Fibroblast of the conjunctiva (primary cell): ENCODE measurements at regions not wholly inside any gene's neighbourhood (a gene's known extent, or its start where the extent isn't known, plus 50 kb on each side); places are given as distances from the start of the nearest gene placed in this dataset.

Experiments used
- DNase-seq: peaks from one replicate; pipeline ENCODE4 v3.0.0-alpha.2; 2010; ENCODE audit warnings: low read depth

- no peak for DNase-seq
Measured at GRCh38 chr12:127231371-127231770, 1035.6 kb upstream of the TMEM132C start.

DNA sequence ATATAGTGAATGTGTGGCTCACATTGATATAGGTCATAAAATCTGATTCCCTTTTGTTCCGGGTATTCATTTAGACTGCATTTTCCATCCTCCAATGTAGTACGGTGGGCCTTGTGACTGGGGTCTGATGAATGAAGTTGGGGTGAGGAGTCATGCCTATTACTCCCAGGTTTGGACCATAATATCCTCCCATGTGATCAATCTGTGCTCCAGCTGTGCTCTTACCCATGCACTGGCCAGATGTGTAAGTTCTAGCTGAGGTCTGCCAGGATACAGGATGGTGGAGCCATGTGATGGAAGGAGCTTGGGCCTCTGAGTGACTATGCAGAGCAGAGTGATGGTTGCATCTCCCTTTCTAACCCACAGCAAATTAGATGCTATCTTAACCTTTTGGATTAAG, 1034.0 kb upstream of the TMEM132C start:
- DNase-seq: no peak

- no peak for DNase-seq
Measured at GRCh38 chr12:127235761-127236160, 1031.2 kb upstream of the TMEM132C start.

- DNase-seq: no peak
Measured at GRCh38 chr12:127236491-127236890, 1030.5 kb upstream of the TMEM132C start.

GRCh38 chr12:127237151-127237550, 1029.8 kb upstream of the TMEM132C start:
- no peak for DNase-seq

DNA sequence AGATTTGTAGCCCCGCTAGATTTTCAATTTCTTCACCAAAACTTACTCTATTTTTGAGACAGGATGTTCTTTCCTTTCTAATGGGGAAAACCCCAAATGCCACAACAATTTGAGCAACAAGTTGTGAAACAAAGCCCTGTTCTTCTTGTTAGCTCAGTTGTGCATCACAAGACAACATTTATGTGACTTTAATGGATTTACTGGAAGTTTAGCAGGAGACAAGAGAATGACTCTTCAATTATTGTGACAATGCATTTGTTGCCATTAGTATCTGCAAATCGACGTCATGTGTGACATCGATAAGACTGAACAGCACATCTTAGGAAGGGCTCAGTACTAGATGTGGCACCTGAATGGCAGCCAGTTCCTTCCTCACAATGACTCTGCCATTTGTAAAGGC, 1028.9 kb upstream of the TMEM132C start:
- no peak for DNase-seq

GRCh38 chr12:127239781-127240180, 1027.2 kb upstream of the TMEM132C start:
- no peak for DNase-seq

GRCh38 chr12:127240249-127240929, 1026.6 kb upstream of the TMEM132C start:
- no peak for DNase-seq

DNA sequence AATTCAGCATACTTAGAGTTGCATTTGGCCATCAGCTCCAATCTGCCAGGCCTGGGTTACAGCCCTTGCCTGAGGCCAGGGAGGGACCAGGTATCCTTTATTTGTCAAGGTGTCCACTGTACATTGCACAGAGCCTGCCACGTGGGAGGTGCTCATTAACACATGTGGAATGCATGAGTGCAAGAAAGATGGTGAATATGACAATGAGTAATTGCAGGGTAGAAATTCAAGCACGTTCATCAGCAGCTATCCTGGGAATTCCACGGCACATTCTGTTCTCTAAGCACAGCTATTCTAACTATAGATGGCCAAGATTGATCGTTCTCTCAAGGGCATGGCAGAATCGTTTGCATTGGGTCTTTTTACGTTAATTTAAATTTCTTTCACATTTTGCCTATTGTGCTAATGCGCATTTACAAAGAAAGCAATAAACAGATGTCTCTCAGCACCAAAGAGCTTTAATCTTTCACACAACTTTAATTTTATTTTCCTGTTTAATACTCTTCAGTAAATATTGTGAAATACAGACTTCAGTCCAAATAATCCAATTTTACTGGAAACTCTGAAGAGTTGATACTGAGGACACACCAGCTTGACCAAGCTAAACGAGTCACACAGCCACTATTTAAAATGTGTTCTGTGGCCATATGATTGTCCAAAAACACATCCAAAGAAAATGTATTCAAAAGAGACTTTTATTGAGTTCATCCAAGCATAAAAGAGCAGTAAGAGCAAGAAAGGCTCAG, 1025.7 kb upstream of the TMEM132C start:
- DNase-seq: peak; percentile 32

DNA sequence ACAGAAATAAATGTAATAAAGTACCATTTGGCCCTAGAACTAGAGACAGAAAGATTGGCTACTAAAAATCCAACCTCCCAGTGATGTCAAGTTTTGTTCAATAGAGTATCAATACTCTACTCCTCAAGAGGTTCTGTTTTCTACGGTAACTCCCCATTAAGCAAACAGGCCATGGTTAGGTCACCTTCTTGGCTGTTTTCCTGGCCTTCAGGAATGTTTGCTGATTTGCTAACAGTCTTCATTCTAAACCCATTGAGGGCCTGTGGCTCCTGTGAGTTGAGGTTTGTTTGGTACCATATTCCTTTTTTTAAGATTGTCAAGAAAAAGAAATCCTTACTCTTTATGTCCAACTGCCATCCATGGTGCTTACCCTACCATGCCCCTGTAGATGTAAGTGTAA, 1022.0 kb upstream of the TMEM132C start:
- no peak for DNase-seq

DNA sequence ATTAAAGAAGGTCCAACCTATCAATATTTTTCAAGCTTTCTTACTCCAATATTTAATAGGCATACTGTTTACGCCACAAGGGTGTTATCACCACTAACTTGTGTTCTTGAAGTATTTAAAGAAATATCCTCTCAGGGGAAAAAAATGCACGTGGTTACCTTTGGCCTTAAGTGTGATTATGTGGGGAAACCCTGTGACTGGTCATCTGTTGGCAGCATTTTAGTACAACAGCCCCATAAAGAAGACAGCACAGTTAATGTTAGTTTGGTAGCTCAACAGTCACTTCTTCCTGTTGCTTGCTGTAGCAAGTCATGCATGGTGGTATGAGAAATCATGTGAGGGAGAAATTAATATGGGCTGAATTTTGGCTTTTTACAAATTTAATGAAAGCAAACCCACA, 1021.5 kb upstream of the TMEM132C start:
- no peak for DNase-seq

GRCh38 chr12:127247937-127248336, 1019.0 kb upstream of the TMEM132C start:
- DNase-seq: no peak

DNA sequence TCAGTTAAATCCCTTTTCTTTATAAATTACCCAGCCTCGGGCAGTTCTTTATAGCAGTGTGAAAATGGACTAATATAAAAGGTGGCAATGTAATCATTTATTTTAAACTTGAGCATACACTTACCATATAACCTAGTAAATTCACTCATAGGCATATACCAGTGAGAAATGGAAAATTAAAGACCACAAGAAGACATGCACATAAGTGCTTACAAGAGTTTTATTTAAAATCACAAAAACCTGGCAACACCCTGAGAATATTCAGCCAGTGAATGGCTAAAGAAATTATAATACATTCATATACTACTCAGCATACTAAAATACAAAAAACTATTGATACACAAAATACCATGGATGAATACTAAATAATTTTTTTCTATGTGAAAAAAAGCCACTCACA, 1017.5 kb upstream of the TMEM132C start:
- no peak for DNase-seq

DNA sequence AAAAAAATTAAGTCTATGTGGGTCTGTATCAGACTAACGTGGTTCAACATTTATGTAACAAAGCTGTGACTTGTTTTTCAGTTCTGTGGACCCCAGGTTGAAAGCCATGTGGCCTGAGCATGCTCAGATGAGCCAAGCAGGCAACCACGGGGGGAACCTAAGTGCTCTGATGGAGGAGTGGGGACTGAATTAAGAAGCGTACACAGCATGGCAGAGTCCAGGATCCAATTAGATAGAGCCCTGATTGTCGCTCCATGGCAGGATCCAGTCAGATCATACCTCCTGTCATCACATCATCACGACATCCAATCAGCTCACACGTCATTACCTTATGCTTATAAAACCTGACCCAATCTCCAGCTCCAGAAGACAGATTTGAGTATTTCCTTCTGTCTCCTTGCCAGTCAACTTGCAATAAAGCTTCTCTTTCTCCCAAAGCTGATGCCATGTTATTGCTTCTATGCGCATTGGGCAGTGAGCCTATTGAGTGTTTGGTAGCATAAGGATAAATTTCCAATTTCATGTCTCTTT, 1013.1 kb upstream of the TMEM132C start:
- DNase-seq: no peak

GRCh38 chr12:127254420-127254955, 1012.5 kb upstream of the TMEM132C start:
- DNase-seq: no peak

DNA sequence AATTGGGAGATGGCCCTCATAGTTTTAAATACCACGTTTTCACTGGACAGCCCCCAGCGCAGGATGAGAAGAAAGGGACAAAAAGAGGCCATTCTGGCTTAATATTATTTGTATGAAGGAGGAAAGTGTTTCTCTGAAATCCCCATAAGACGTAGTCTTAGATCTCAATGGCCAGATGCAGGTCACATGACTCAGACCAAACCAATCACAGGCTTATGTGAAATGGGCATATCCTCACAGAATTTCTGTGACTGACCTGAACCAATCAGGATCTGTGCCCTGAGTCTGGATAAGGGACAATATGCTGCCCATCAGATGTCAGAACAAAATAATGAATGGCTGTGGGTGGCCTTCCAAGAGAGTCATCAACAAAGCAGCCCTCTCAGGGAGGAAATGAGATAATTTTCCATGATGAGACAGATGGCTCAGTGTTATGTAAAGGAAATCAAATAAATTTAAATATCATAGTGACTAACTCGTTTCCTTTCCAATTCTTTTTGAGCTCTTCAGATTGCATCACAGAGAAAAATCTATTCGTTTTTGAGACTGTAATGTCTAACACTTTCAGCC, 1009.5 kb upstream of the TMEM132C start:
- DNase-seq: no peak

GRCh38 chr12:127260531-127260930, 1006.4 kb upstream of the TMEM132C start:
- no peak for DNase-seq

GRCh38 chr12:127260999-127261398, 1006.0 kb upstream of the TMEM132C start:
- DNase-seq: no peak

GRCh38 chr12:127262615-127263014, 1004.4 kb upstream of the TMEM132C start:
- DNase-seq: no peak

GRCh38 chr12:127263621-127264020, 1003.3 kb upstream of the TMEM132C start:
- no peak for DNase-seq

GRCh38 chr12:127267128-127267527, 999.8 kb upstream of the TMEM132C start:
- DNase-seq: no peak

- DNase-seq: no peak
Measured at GRCh38 chr12:127268213-127268612, 998.8 kb upstream of the TMEM132C start.
